DMS53 treated with DMSO at 0.1 percent for 48 hours (cell line): ENCODE measurements at regions not wholly inside any gene's neighbourhood (a gene's known extent, or its start where the extent isn't known, plus 50 kb on each side); places are given as distances from the start of the nearest gene placed in this dataset.
"Not testable (repeated sequence)": the region's sequence is repeated elsewhere in the genome, so short reads cannot be mapped to it uniquely, and the experiment has no call there.

Experiments used
- DNase-seq: peaks from one replicate; lab custom pipeline; 2025; ENCODE audit not compliant: unreplicated experiment; lab: John Stamatoyannopoulos, UW

- DNase-seq = no peak
Observed at GRCh38 chr10:4247379-4247778, 462.4 kb upstream of the KLF6 start.

DNA sequence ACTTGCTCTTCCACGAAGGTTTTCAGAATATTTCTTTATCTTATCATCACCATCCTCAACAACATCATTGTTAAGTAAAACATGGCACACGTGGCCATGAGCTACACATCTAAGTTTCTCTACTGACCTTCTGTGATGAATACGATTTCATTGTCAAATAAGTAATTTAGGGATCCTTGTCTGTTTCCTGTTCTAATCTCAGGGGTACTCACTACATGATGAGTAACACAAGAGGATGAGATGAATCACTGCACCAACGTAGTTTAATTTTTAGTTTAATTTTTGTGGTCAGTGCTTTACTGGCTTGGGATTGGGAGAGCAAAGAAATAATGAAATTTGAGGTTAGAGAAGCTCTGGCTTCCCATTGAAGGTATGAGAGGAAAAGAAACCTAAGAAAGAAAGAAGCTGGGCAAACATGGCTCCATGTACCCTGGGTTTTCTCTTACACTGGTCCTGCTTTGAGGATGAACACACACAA is 461.9 kb upstream of the KLF6 start:
- DNase-seq = no peak

- DNase-seq = no peak
Observed at GRCh38 chr10:4243651-4244050, 458.6 kb upstream of the KLF6 start.

GRCh38 chr10:4243169-4243568 is 458.2 kb upstream of the KLF6 start:
- DNase-seq = no peak

DNA sequence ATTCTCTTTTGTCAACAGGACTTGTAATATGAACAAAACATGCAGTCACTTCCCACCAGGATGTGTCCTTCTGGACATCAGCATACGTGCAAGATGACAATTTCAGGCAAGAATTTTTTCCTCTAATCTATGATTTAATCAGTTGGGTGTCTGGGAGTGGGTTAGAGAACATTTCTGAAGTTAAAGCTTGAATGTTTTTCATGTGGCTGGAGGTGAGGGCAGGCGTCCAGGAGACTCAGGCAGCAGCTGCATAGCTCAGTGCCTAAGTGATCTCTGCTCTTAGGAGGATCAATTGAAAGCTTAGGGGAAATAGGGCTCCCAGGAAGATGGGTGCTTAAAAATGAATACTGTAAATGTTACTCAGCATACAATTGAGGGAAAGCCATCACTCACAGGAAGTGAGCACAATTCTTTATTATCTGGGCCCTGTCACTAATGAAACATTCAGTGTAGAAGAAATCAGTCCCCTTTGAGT is 457.6 kb upstream of the KLF6 start:
- no peak for DNase-seq

GRCh38 chr10:4241724-4242345 is 456.8 kb upstream of the KLF6 start:
- no peak for DNase-seq

- no peak for DNase-seq
Observed at GRCh38 chr10:4240608-4241197, 455.7 kb upstream of the KLF6 start.

DNA sequence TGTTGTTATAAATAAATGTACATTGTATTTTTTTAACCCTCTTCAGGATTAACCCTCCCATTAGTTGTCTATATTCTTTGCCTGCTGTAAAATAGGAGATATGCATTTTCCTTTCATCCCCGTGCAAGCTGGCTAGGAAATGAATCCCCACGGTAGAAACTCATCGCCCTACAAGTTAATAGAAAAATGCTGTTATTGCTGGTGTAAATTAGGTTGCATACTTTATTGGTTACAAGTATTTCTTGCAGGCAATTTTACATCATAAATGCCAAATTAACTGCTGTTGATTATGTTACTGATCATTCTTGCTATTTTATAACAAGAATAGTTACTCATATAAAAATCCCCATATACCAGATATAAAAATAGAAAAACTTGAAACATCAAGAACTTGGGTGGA is 454.2 kb upstream of the KLF6 start:
- no peak for DNase-seq

GRCh38 chr10:4236905-4237304 is 451.9 kb upstream of the KLF6 start:
- not testable (repeated sequence) for DNase-seq

GRCh38 chr10:4234661-4235060 is 449.7 kb upstream of the KLF6 start:
- DNase-seq = no peak

DNA sequence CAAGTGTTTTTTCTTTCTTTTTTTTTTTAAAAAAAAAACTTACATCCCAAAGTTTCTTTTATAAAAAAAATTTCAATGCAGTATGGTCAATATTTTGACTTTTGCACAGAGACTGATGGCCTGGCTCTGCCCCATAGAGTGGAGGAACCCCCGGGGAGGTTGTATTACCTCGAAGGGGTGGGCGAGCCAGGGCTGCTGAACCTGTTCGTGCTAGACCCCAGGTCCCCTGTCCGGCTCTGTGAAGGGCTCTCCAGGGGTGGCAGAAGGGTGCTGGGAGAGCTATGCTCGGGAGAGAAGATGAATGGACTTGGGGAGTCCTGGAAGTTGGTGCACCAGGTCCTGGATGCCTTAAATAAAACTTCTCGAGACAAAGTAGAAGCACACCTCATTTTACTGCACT is 446.4 kb upstream of the KLF6 start:
- DNase-seq = no peak

GRCh38 chr10:4230036-4230435 is 445.0 kb upstream of the KLF6 start:
- DNase-seq = no peak

DNA sequence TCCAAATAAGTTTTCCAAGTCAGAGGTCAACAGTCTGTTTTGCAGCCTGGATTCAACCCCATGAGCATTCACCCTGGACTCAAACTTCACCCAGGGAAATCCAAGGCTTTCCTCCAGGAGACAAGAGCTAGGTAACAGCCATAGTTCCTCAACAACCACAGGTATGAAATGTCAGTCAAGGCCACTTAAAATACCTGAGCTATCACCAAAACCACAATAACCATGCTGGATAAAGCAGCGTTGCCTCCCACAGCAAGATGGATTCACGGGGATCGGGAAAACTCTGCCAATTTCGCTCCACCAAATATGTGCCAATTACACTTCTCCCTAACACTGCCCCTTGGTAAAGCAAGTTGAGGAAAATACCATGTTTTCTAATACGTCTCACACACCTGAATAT is 444.1 kb upstream of the KLF6 start:
- DNase-seq = no peak

DNA sequence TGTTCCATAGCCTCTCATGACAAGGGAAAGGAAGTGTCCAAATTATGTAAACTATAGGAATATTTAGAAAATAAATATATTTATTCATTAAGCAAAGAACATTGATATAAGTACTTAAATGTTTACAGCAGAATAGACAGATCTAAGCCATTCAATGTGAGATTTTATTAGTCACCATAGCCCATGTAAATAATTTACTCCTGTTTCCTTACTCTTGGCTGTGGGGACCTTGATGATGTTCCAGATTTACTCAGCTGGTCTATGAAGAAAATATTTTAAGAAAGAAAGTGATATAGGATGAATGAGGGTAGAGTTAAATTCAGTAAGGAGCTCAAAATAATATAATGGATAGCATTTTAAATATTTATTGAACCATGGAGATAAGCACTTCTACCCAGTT is 442.6 kb upstream of the KLF6 start:
- DNase-seq = no peak

GRCh38 chr10:4226941-4227540 is 442.0 kb upstream of the KLF6 start:
- DNase-seq = no peak

DNA sequence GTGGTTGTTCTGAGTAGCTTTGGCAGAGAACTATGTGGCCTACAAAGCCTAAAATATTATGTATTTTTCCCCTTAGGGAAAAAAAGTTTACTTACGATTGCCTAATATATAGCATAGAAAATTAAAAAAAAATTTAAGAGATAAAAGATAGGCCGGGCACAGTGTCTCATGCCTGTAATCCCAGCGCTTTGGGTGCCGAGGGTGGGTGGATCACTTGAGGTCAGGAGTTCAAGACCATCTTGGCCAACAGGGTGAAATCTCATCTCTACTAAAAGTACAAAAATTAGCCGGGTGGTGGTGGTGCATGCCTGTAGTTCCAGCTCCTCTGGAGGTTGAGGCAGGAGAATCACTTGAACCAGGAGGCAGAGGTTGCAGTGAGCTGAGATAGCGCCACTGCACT is 439.2 kb upstream of the KLF6 start:
- DNase-seq = no peak

GRCh38 chr10:4221310-4221709 is 436.3 kb upstream of the KLF6 start:
- DNase-seq = not testable (repeated sequence)

- no peak for DNase-seq
Observed at GRCh38 chr10:4219901-4220300, 434.9 kb upstream of the KLF6 start.

GRCh38 chr10:4217653-4218052 is 432.6 kb upstream of the KLF6 start:
- DNase-seq = no peak

- DNase-seq = no peak
Observed at GRCh38 chr10:4217187-4217586, 432.2 kb upstream of the KLF6 start.

DNA sequence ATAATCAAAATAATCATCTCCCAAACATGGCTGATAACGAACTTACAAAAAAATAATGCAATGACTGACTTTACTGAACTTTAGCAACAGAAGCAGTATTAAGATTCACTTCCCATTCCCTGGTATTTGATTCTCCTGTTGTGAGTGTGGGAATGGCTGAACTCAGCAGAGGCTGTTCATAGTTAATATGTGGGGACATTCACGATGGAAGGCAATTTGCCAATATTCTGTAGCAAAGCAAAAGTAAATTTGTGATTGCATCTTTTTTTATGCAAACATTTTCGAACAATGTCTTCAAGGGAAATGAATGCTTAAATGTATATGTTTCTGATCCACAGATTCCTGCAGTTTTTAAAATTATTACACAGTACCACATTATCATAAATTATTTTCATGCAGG is 431.7 kb upstream of the KLF6 start:
- DNase-seq = no peak

DNA sequence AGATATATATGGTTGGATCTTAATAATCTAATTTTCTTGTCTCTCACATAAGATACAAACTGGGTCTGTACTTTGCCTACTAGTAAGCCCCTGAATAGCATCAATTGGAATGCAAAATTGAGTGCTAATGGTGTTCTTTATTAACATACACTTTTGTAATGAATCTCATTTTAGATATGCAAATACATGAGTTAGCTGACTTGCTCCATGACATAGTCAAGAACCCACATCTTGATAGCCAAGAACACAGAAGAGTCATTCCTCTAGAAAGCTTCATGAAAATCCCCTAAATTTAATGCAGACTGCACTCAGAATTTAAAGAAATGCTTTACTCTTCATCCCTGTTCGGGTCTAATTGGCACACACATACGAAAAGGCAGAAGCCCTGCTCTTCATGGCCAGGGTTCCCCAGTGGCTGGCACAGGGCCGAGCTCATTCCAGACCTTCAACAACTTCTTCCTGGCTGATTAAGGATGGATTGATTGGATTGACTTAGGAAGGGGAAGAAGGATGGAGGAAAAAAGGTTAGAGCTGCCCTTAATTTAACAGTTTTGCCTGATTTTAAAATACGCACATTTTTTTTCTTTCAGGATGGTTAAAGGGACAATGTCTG is 431.1 kb upstream of the KLF6 start:
- DNase-seq = no peak
